ENCODE measurements at regions not wholly inside any gene's neighbourhood (a gene's known extent, or its start where the extent isn't known, plus 50 kb on each side); places are given as distances from the start of the nearest gene placed in this dataset.

DNA sequence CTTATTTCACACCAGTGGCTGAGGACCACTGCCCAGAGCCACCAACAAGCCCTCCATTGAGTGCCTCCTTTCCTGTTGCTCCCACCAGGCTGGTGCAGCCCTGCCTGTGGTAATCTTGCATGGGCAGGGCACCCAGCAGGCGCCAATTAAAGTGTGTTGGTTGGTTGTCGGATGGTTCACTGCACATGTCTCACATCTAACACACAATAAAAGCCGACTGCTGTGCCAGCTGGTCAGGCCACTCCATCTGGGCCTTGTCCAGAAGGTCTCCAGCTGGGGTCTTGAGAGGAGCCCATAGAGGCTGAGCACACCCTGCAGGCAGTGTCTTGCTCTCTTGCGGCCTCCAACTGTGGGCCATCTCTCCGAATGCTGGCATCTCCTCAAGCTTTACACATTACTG, 494.8 kb upstream of the KLHL29 start:
- TF ChIP-seq, protein P1, sequence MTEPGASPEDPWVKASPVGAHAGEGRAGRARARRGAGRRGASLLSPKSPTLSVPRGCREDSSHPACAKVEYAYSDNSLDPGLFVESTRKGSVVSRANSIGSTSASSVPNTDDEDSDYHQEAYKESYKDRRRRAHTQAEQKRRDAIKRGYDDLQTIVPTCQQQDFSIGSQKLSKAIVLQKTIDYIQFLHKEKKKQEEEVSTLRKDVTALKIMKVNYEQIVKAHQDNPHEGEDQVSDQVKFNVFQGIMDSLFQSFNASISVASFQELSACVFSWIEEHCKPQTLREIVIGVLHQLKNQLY (CRISPR knock-in tag; IDR thresholded peaks at IDR 0.05) = no peak
- TF ChIP-seq ZFP90 (CRISPR knock-in tag; IDR thresholded peaks at IDR 0.05; ENCODE audit: borderline replicate concordance) = no peak
- TF ChIP-seq, protein P2, sequence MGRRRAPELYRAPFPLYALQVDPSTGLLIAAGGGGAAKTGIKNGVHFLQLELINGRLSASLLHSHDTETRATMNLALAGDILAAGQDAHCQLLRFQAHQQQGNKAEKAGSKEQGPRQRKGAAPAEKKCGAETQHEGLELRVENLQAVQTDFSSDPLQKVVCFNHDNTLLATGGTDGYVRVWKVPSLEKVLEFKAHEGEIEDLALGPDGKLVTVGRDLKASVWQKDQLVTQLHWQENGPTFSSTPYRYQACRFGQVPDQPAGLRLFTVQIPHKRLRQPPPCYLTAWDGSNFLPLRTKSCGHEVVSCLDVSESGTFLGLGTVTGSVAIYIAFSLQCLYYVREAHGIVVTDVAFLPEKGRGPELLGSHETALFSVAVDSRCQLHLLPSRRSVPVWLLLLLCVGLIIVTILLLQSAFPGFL (CRISPR knock-in tag; IDR thresholded peaks at IDR 0.05) = no peak
- no peak for TF ChIP-seq BORCS8-MEF2B (CRISPR knock-in tag; IDR thresholded peaks at IDR 0.05)
- TF ChIP-seq MYNN (CRISPR knock-in tag; IDR thresholded peaks at IDR 0.05; ENCODE audit: low read depth) = no peak
- no peak for TF ChIP-seq SIX4 (CRISPR knock-in tag; IDR thresholded peaks at IDR 0.05)
- TF ChIP-seq MBD4 (IDR thresholded peaks at IDR 0.05; ENCODE audit: borderline replicate concordance, low read length) = no peak
- no peak for TF ChIP-seq SMAD9 (CRISPR knock-in tag; IDR thresholded peaks at IDR 0.05)
- TF ChIP-seq ISX (CRISPR knock-in tag; conservative IDR thresholded peaks at IDR 0.05) = no peak
- no peak for TF ChIP-seq FOXC1 (CRISPR knock-in tag; IDR thresholded peaks at IDR 0.05; ENCODE audit: borderline replicate concordance)
- TF ChIP-seq, protein P3, sequence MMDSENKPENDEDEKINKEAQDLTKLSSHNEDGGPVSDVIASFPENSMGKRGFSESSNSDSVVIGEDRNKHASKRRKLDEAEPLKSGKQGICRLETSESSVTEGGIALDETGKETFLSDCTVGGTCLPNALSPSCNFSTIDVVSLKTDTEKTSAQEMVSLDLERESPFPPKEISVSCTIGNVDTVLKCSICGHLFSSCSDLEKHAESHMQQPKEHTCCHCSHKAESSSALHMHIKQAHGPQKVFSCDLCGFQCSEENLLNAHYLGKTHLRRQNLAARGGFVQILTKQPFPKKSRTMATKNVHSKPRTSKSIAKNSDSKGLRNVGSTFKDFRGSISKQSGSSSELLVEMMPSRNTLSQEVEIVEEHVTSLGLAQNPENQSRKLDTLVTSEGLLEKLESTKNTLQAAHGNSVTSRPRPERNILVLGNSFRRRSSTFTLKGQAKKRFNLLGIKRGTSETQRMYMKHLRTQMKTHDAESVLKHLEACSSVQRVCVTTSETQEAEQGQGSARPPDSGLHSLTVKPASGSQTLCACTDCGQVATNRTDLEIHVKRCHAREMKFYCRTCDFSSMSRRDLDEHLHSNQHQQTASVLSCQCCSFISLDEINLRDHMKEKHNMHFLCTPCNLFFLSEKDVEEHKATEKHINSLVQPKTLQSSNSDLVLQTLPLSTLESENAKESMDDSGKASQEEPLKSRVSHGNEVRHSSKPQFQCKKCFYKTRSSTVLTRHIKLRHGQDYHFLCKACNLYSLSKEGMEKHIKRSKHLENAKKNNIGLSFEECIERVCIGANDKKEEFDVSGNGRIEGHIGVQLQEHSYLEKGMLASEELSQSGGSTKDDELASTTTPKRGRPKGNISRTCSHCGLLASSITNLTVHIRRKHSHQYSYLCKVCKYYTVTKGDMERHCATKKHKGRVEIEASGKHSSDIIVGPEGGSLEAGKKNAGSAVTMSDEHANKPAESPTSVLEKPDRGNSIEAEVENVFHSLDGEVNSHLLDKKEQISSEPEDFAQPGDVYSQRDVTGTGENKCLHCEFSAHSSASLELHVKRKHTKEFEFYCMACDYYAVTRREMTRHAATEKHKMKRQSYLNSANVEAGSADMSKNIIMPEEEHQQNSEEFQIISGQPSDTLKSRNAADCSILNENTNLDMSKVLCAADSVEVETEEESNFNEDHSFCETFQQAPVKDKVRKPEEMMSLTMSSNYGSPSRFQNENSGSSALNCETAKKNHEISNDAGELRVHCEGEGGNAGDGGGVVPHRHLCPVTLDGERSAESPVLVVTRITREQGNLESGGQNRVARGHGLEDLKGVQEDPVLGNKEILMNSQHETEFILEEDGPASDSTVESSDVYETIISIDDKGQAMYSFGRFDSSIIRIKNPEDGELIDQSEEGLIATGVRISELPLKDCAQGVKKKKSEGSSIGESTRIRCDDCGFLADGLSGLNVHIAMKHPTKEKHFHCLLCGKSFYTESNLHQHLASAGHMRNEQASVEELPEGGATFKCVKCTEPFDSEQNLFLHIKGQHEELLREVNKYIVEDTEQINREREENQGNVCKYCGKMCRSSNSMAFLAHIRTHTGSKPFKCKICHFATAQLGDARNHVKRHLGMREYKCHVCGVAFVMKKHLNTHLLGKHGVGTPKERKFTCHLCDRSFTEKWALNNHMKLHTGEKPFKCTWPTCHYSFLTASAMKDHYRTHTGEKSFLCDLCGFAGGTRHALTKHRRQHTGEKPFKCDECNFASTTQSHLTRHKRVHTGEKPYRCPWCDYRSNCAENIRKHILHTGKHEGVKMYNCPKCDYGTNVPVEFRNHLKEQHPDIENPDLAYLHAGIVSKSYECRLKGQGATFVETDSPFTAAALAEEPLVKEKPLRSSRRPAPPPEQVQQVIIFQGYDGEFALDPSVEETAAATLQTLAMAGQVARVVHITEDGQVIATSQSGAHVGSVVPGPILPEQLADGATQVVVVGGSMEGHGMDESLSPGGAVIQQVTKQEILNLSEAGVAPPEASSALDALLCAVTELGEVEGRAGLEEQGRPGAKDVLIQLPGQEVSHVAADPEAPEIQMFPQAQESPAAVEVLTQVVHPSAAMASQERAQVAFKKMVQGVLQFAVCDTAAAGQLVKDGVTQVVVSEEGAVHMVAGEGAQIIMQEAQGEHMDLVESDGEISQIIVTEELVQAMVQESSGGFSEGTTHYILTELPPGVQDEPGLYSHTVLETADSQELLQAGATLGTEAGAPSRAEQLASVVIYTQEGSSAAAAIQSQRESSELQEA (CRISPR knock-in tag; IDR thresholded peaks at IDR 0.05; ENCODE audit: not compliant biosample characterization) = no peak
- TF ChIP-seq, protein P4, sequence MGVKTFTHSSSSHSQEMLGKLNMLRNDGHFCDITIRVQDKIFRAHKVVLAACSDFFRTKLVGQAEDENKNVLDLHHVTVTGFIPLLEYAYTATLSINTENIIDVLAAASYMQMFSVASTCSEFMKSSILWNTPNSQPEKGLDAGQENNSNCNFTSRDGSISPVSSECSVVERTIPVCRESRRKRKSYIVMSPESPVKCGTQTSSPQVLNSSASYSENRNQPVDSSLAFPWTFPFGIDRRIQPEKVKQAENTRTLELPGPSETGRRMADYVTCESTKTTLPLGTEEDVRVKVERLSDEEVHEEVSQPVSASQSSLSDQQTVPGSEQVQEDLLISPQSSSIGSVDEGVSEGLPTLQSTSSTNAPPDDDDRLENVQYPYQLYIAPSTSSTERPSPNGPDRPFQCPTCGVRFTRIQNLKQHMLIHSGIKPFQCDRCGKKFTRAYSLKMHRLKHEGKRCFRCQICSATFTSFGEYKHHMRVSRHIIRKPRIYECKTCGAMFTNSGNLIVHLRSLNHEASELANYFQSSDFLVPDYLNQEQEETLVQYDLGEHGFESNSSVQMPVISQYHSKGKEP (CRISPR knock-in tag; IDR thresholded peaks at IDR 0.05) = no peak
- no peak for TF ChIP-seq ZNF17 (CRISPR knock-in tag; IDR thresholded peaks at IDR 0.05)
- H3K27ac ChIP-seq (ENCODE audit: extremely low read length, insufficient read depth, low read length) = no peak overlapping the region
- FAIRE-seq = no peak
- H3K36me3 ChIP-seq (replicated peaks in 1 of 2; ENCODE audit: control insufficient read depth in 1 of 2, insufficient read depth in 2 of 2, low read length in 2 of 2) = no peaks in the 10 kb centered on the region
- no peak overlapping the region for H3K4me3 ChIP-seq (replicated peaks in 1 of 3; ENCODE audit: insufficient read depth in 1 of 3, low read depth in 2 of 3, low read length in 3 of 3)
- H3K9me3 ChIP-seq (ENCODE audit: low read length) = peaks cover 10% of the 10 kb centered on the region; the same call in 1 of the 2 replicates
- H3K4me1 ChIP-seq (ENCODE audit: insufficient read depth, low read length) = no peaks in the 10 kb centered on the region
- ATAC-seq = no peak
- H4K20me1 ChIP-seq (ENCODE audit: insufficient read depth, low read length) = no peaks in the 10 kb centered on the region
- intact Hi-C loops (cut with micrococcal nuclease; ENCODE audit: unreplicated experiment) = no loop called here
- WGBS (ENCODE audit: low lambda C conversion rate) = 45% methylated on average over 4 of the region's 5 CpGs
- ChIA-PET POLR2A (no interaction called here), CTCF (ENCODE audit: low intra/inter-chr PET ratio, low total read pairs) (no interaction called here)
- H3K9ac ChIP-seq (ENCODE audit: insufficient read depth, low read depth, low read length) = no peak overlapping the region
- no peaks in the 10 kb centered on the region for H3K27me3 ChIP-seq (ENCODE audit: control insufficient read depth in 1 of 2, insufficient read depth in 2 of 2, low read length in 2 of 2)
- DNase-seq (ENCODE audit: low spot score) = no peak
- no peaks in the 10 kb centered on the region for H3K79me2 ChIP-seq (ENCODE audit: insufficient read depth, low read length)
- in situ Hi-C loops (cut with HindIII; ENCODE audit: extremely low pct_ligation_motif_present, low pct_unique_long_range_greater_than_20kb) = no loop called here
- no peak overlapping the region for H2AFZ ChIP-seq (ENCODE audit: low read length)
- no TSS peak for BruUV-seq (replicated peaks)
- no peak overlapping the region for H3K4me2 ChIP-seq (ENCODE audit: low read depth, low read length)

Measured in HepG2 (cell line).